Hepatocyte (in vitro differentiated cells): ENCODE measurements at regions not wholly inside any gene's neighbourhood (a gene's known extent, or its start where the extent isn't known, plus 50 kb on each side); places are given as distances from the start of the nearest gene placed in this dataset.

Experiments used
- CTCF ChIP-seq: fragments of 200-600 bp; sonication (generic); IDR thresholded peaks from 2 replicates; pipeline ENCODE4 v1.5.1; 2016; ENCODE audit warnings: antibody characterized with exemption, mild to moderate bottlenecking; ENCODE audit not compliant: poor library complexity
- EZH2 ChIP-seq: fragments of 200-600 bp; sonication (generic); IDR thresholded peaks from 2 replicates; pipeline ENCODE4 v1.6.1; 2016; ENCODE audit warnings: antibody characterized with exemption, mild to moderate bottlenecking, borderline replicate concordance

GRCh38 chr16:5854027-5854426, 756.4 kb upstream of the EEF2KMT start:
- TF ChIP-seq CTCF: no peak
- no peak for TF ChIP-seq EZH2
